ENCODE measurements at regions not wholly inside any gene's neighbourhood (a gene's known extent, or its start where the extent isn't known, plus 50 kb on each side); places are given as distances from the start of the nearest gene placed in this dataset.
A peak's percentile ranks its signal among the peaks of the same experiment; 100 is the strongest.

- intact Hi-C loops (cut with DNase I) = no loop called here
- H3K27ac ChIP-seq = no peak overlapping the region
- no peak for DNase-seq
- H3K4me3 ChIP-seq = no peak overlapping the region
- H3K27me3 ChIP-seq = peaks cover 0 to 16% of the 10 kb centered on the region in 2 donors
- no peak for TF ChIP-seq CTCF (IDR thresholded peaks at IDR 0.05)
- no peak for ATAC-seq
- no peaks in the 10 kb centered on the region for H3K4me1 ChIP-seq
- no peaks in the 10 kb centered on the region for H3K36me3 ChIP-seq
- no peaks in the 10 kb centered on the region for H3K9me3 ChIP-seq
Measured at GRCh38 chr17:73749337-73749823, 105.1 kb upstream of the SDK2 start.

- Histone ChIP-seq H3K36me3 (no peaks in the 10 kb centered on the region), H3K4me1 (no peaks in the 10 kb centered on the region), H3K27ac (no peak overlapping the region), H3K4me3 (no peak overlapping the region), H3K9me3 (no peaks in the 10 kb centered on the region), H3K27me3 (peaks cover 0 to 15% of the 10 kb centered on the region in 2 donors)
- TF ChIP-seq CTCF (IDR thresholded peaks at IDR 0.05) = no peak
- intact Hi-C loops (cut with DNase I) = no loop called here
- ATAC-seq = no peak
- DNase-seq = peak in 1 of 4 donors; percentile 34
Measured at GRCh38 chr17:73749928-73750605, 105.8 kb upstream of the SDK2 start.

DNA sequence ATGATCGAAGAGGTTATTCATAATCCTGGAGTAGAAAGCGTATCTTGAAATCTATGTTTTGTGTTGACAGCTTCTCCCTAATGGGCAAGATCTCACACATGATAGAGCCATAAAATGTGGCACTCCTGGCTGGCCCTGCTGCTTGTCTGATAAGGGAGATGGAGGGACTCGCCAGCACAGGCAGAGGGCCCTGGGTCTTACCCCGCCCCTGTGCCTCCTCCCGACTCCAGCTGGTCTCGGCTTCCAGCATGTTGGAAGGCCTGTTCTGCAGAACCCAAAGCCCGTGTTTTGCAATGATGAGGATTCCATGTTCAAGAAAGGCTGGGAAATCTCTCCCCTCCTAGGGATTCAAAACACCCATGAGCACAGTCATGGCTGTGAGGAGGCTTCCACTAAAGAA, 106.7 kb upstream of the SDK2 start:
- DNase-seq (peak in 1 of 4 donors; percentile 59), ATAC-seq (no peak)
- Histone ChIP-seq H3K9me3 (no peaks in the 10 kb centered on the region), H3K27ac (no peak overlapping the region), H3K4me3 (no peak overlapping the region), H3K4me1 (no peaks in the 10 kb centered on the region), H3K27me3 (peaks cover 0 to 15% of the 10 kb centered on the region in 2 donors), H3K36me3 (no peaks in the 10 kb centered on the region)
- TF ChIP-seq CTCF (IDR thresholded peaks at IDR 0.05) = no peak
- intact Hi-C loops (cut with DNase I) = no loop called here

DNA sequence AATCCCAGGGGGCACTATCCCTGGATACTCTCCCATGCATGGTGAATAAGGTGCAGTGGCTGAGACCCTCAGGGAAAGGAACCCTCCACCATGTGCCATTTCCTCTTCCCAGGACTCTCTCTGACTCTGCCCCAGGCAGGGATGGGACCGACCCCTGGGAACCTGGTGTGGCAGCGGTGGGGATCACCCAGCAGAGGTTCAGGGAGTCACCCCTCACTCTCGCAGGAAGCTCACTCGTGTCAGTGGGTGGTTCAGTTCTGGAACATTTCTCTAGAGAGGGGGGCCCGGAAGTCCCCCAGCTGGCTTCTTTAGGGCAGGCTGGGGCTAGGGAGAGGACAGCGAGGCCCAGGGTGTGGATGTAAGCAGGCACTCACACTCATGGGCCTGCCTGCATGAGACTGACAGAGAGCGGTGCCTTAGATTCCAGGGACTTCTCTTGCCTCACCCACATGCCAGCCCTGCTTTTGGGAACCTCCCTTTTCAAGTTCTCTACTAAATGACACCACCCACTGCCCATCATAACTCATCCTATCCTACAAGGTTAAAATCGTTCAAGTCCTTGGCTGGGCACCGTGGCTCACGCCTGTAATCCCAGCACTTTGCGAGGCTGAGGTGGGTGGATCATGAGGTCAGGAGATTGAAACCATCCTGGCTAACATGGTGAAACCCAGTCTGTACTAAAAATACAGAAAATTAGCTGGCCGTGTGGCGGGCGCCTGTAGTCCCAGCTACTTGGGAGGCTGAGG, 109.7 kb upstream of the SDK2 start:
- H3K27me3 ChIP-seq = no peaks in the 10 kb centered on the region
- H3K4me3 ChIP-seq = no peak overlapping the region
- H3K36me3 ChIP-seq = no peaks in the 10 kb centered on the region
- no peak for TF ChIP-seq CTCF (IDR thresholded peaks at IDR 0.05)
- no peaks in the 10 kb centered on the region for H3K4me1 ChIP-seq
- intact Hi-C loops (cut with DNase I) = no loop called here
- H3K9me3 ChIP-seq = no peaks in the 10 kb centered on the region
- DNase-seq = peak in 1 of 4 donors; percentile 25
- H3K27ac ChIP-seq = no peak overlapping the region
- no peak for ATAC-seq

GRCh38 chr17:73754886-73755400, 110.7 kb upstream of the SDK2 start:
- no peak for ATAC-seq
- intact Hi-C loops (cut with DNase I) = no loop called here
- DNase-seq = peak in 1 of 4 donors; percentile 50

More at GRCh38 chr17:73754886-73755400, 110.7 kb upstream of the SDK2 start:
- TF ChIP-seq CTCF (IDR thresholded peaks at IDR 0.05) = no peak
- Histone ChIP-seq H3K27ac (no peak overlapping the region), H3K4me1 (no peaks in the 10 kb centered on the region), H3K9me3 (no peaks in the 10 kb centered on the region), H3K27me3 (no peaks in the 10 kb centered on the region), H3K4me3 (no peak overlapping the region), H3K36me3 (no peaks in the 10 kb centered on the region)

Measured in left lung (tissue), 4 donors.